K562 (cell line): ENCODE measurements at regions not wholly inside any gene's neighbourhood (a gene's known extent, or its start where the extent isn't known, plus 50 kb on each side); places are given as distances from the start of the nearest gene placed in this dataset.

ENCODE experiments used
- ATAC-seq: fragments of 200-7000 bp; cut with Tn5 transposase; 3 replicates; pipeline ENCODE4 v1.9.1; 2020; ENCODE audit warnings: moderate library complexity
- BruUV-seq: library from RNA; stranded (reverse); fragments of 400-500 nt; replicated peaks from 2 replicates; lab custom pipeline; 2021; lab: Mats Ljungman, UMichigan
- CTCF ChIA-PET: fragments of 300-600 bp; formaldehyde crosslinking; extraction: SDS; loops from one replicate; lab custom pipeline; 2021; ENCODE audit warnings: low intra/inter-chr PET ratio; lab: Yijun Ruan, JAX
- POLR2A ChIA-PET: fragments of 300-600, 350-650 bp; sonication (Branson Sonifier 250); formaldehyde crosslinking; extraction: SDS; loops from one replicate; lab custom pipeline; 2021; ENCODE audit warnings: antibody characterized with exemption, inconsistent platforms; lab: Yijun Ruan, JAX
- DNase-seq, 4 experiments: peaks; one replicate each; pipeline versions ENCODE4 v3.0.0 to v3.0.0-alpha.2; 2011 to 2018; ENCODE audit warnings: low spot score in 3 of 4, mixed read lengths in 3 of 4; ENCODE audit errors: extremely low read depth in 1 of 4
- FAIRE-seq: peaks from 2 replicates; lab custom pipeline; 2011; peaks lifted over from hg19 to GRCh38; lab: Jason Lieb, UNC
- H2AFZ ChIP-seq: 2 replicates; pipeline ENCODE4 v1.6.0; 2011; ENCODE audit warnings: low read depth, low read length, control low read depth, inconsistent platforms
- H3K27ac ChIP-seq: fragments of 200-600 bp; 3 replicates; pipeline ENCODE4 v1.8.0; 2011; ENCODE audit warnings: low read depth, mild to moderate bottlenecking, control low read depth, inconsistent platforms, low read length, moderate library complexity, mixed read lengths; ENCODE audit errors: extremely low read depth
- H3K27me3 ChIP-seq, 2 experiments: fragments of 300-600 bp in 1 of 2; 2 replicates in 1 of 2; 3 replicates in 1 of 2; pipeline versions ENCODE4 v1.6.0 to v1.8.0; 2011; ENCODE audit warnings: inconsistent platforms in 2 of 2, low read length in 2 of 2, mild to moderate bottlenecking in 1 of 2, mixed read lengths in 1 of 2, moderate library complexity in 1 of 2; ENCODE audit not compliant: control insufficient read depth in 2 of 2, insufficient read depth in 2 of 2
- H3K36me3 ChIP-seq: fragments of 300-600 bp; 3 replicates; pipeline ENCODE4 v1.8.0; 2011; ENCODE audit warnings: mild to moderate bottlenecking, low read length, inconsistent platforms; ENCODE audit not compliant: control insufficient read depth, insufficient read depth
- H3K4me1 ChIP-seq, 2 experiments: fragments of 200-600 bp in 1 of 2; replicated peaks in 1 of 2; 2 replicates in 1 of 2; 3 replicates in 1 of 2; pipeline versions ENCODE4 v1.5.1 to v1.8.0; 2011; ENCODE audit warnings: inconsistent platforms in 2 of 2, low read length in 2 of 2, mild to moderate bottlenecking in 1 of 2, mixed read lengths in 1 of 2, moderate library complexity in 1 of 2; ENCODE audit not compliant: control insufficient read depth in 2 of 2, insufficient read depth in 2 of 2
- H3K4me2 ChIP-seq: 2 replicates; pipeline ENCODE4 v1.6.1; 2011; ENCODE audit warnings: low read length, control low read depth, inconsistent platforms, mixed read lengths; ENCODE audit not compliant: insufficient read depth
- H3K4me3 ChIP-seq: fragments of 200-600 bp; sonication (generic), shearing (Covaris generic); 2 replicates; pipeline ENCODE4 v1.5.1; 2016; ENCODE audit warnings: control low read depth, inconsistent platforms
- H3K79me2 ChIP-seq: fragments of 200-600 bp; 3 replicates; pipeline ENCODE4 v1.8.0; 2011; ENCODE audit warnings: low read length, inconsistent platforms; ENCODE audit not compliant: control insufficient read depth, insufficient read depth
- H3K9ac ChIP-seq, 2 experiments: 2 replicates each; pipeline versions ENCODE4 v1.6.0 to v1.6.1; 2011; ENCODE audit warnings: low read depth in 2 of 2, low read length in 2 of 2, control low read depth in 1 of 2, inconsistent platforms in 1 of 2, mild to moderate bottlenecking in 1 of 2, mixed read lengths in 1 of 2; ENCODE audit not compliant: insufficient read depth in 1 of 2
- H3K9me1 ChIP-seq: one replicate; pipeline ENCODE4 v1.6.0; 2011; ENCODE audit warnings: inconsistent platforms, mild to moderate bottlenecking, low read length, moderate library complexity; ENCODE audit not compliant: control insufficient read depth, insufficient read depth
- H3K9me3 ChIP-seq: replicated peaks from 2 replicates; pipeline ENCODE4 v1.5.1; 2011; ENCODE audit warnings: low read depth, low read length, inconsistent platforms; ENCODE audit not compliant: control insufficient read depth, insufficient read depth
- H4K20me1 ChIP-seq: replicated peaks from 2 replicates; pipeline ENCODE4 v1.6.1; 2011; ENCODE audit warnings: low read length, inconsistent platforms, mixed read lengths; ENCODE audit not compliant: control insufficient read depth, insufficient read depth
- ARID1B ChIP-seq: fragments of 450-650 bp; IDR thresholded peaks from 2 replicates; pipeline ENCODE4 v1.6.1; 2016; ENCODE audit warnings: antibody characterized with exemption, mild to moderate bottlenecking, inconsistent platforms
- CCNT2 ChIP-seq: IDR thresholded peaks from 2 replicates; pipeline ENCODE4 v1.6.1; 2011; ENCODE audit warnings: borderline replicate concordance, low read depth, mild to moderate bottlenecking, moderate library complexity, mixed read lengths, low read length; ENCODE audit not compliant: insufficient read length; ENCODE audit errors: extremely low read depth
- CEBPG ChIP-seq, 3 experiments: fragments of 200-800 bp in 1 of 3; sonication (Bioruptor generic) in 1 of 3; sonication (generic) in 1 of 3; formaldehyde crosslinking in 1 of 3; IDR thresholded peaks in 2 of 3; conservative IDR thresholded peaks in 1 of 3; 2 replicates each; pipeline versions ENCODE4 v1.6.1 to v1.8.0; 2016 to 2022; ENCODE audit warnings: missing compliant biosample characterization in 2 of 3, missing genetic modification characterization in 2 of 3, mild to moderate bottlenecking in 1 of 3, missing genetic modification reagents in 1 of 3
- DACH1 ChIP-seq: fragments of 450-650 bp; IDR thresholded peaks from 2 replicates; pipeline ENCODE4 v1.6.1; 2018; ENCODE audit not compliant: partially characterized antibody
- KAT7 ChIP-seq: sonication (generic); formaldehyde crosslinking; IDR thresholded peaks from 2 replicates; pipeline ENCODE4 v1.8.0; 2022; ENCODE audit warnings: missing genetic modification reagents, mild to moderate bottlenecking, borderline replicate concordance
- MECOM ChIP-seq: fragments of 250-450 bp; sonication (Bioruptor Pico); IDR thresholded peaks from 2 replicates; pipeline ENCODE4 v1.8.0; 2022; ENCODE audit warnings: inconsistent platforms
- MXI1 ChIP-seq: IDR thresholded peaks from 2 replicates; pipeline ENCODE4 v1.6.1; 2011; ENCODE audit warnings: low read depth, mild to moderate bottlenecking, improper control_type of control experiment, low read length
- NR1H2 ChIP-seq: sonication (generic); formaldehyde crosslinking; IDR thresholded peaks from 2 replicates; pipeline ENCODE4 v1.4.0; 2020; ENCODE audit warnings: mild to moderate bottlenecking, missing genetic modification reagents
- PCBP2 ChIP-seq: fragments of 200-400 bp; formaldehyde crosslinking; IDR thresholded peaks from 2 replicates; pipeline ENCODE4 v1.6.1; 2018; ENCODE audit warnings: low read length, low read depth, mild to moderate bottlenecking, moderate library complexity; ENCODE audit not compliant: poor library complexity, severe bottlenecking
- PREB ChIP-seq: sonication (generic); formaldehyde crosslinking; IDR thresholded peaks from 2 replicates; pipeline ENCODE4 v1.8.1; 2023; ENCODE audit warnings: mild to moderate bottlenecking, missing genetic modification reagents
- RBM14 ChIP-seq: fragments of 200-400 bp; formaldehyde crosslinking; IDR thresholded peaks from 2 replicates; pipeline ENCODE4 v1.6.1; 2018; ENCODE audit warnings: low read depth, mild to moderate bottlenecking, low read length, moderate library complexity, borderline replicate concordance; ENCODE audit not compliant: insufficient read depth
- RBM34 ChIP-seq: fragments of 200-400 bp; formaldehyde crosslinking; IDR thresholded peaks from 2 replicates; pipeline ENCODE4 v1.6.1; 2018; ENCODE audit warnings: low read length, borderline replicate concordance; ENCODE audit not compliant: insufficient read depth
- RFX5 ChIP-seq: IDR thresholded peaks from 2 replicates; pipeline ENCODE4 v1.6.1; 2011; ENCODE audit warnings: low read depth, mild to moderate bottlenecking, improper control_type of control experiment, low read length
- SAFB ChIP-seq: fragments of 200-400 bp; formaldehyde crosslinking; IDR thresholded peaks from 2 replicates; pipeline ENCODE4 v1.6.1; 2017; ENCODE audit warnings: low read depth, low read length, borderline replicate concordance
- ZBED1 ChIP-seq: IDR thresholded peaks from 2 replicates; pipeline ENCODE4 v1.6.1; 2014
- ZBTB2 ChIP-seq: fragments of 450-650 bp; IDR thresholded peaks from 2 replicates; pipeline ENCODE4 v1.6.1; 2016; ENCODE audit warnings: antibody characterized with exemption
- ZNF785 ChIP-seq: fragments of 250-450 bp; sonication (Bioruptor Pico); IDR thresholded peaks from 2 replicates; pipeline ENCODE4 v1.4.0; 2020; ENCODE audit warnings: mild to moderate bottlenecking
- WGBS: fragments of 100-300 bp; shearing (Covaris generic); methylation state at CpG from one replicate; pipeline ENCODE4 v1.1.6; 2016; ENCODE audit warnings: low coverage, mixed read lengths; ENCODE audit not compliant: insufficient coverage; ENCODE audit errors: missing lambda C conversion rate; 5-methylcytosine and 5-hydroxymethylcytosine counted together
- in situ Hi-C: fragments of 300-500 bp; cut with MboI; formaldehyde crosslinking; loops from 4 replicates; pipeline ENCODE4 v1.15.0; 2018; ENCODE audit warnings: inconsistent platforms, mixed read lengths
- intact Hi-C: fragments of 100-400 bp; cut with micrococcal nuclease; formaldehyde crosslinking; loops from 2 replicates; pipeline ENCODE4 v1.14.2; 2022

- Histone ChIP-seq H3K4me2 (no peak overlapping the region), H3K27ac (no peak overlapping the region), H3K4me1 (peaks cover 2 to 3% of the 10 kb centered on the region in 2 experiments; a peak in 2 of 5 replicates), H3K4me3 (no peak overlapping the region), H3K9me1 (no peaks in the 10 kb centered on the region), H2AFZ (no peak overlapping the region), H3K27me3 (no peaks in the 10 kb centered on the region), H3K9me3 (no peaks in the 10 kb centered on the region), H4K20me1 (no peaks in the 10 kb centered on the region), H3K79me2 (no peaks in the 10 kb centered on the region), H3K9ac (no peak overlapping the region), H3K36me3 (no peaks in the 10 kb centered on the region)
- FAIRE-seq (no peak), DNase-seq (no peak), ATAC-seq (no peak)
- intact Hi-C loops, result no loop called here
- 58% methylated on average over 2 of the region's 3 CpGs for WGBS
- ChIA-PET CTCF (no interaction called here), POLR2A (no interaction called here)
- TF ChIP-seq SAFB, result no peak
- no peak for TF ChIP-seq RFX5
- TF ChIP-seq ZNF785 (CRISPR knock-in tag), result no peak
- TF ChIP-seq RBM34, result no peak
- no peak for TF ChIP-seq PCBP2
- TF ChIP-seq KAT7 (CRISPR knock-in tag), result no peak
- TF ChIP-seq ZBTB2, result no peak
- no peak for TF ChIP-seq PREB (CRISPR knock-in tag)
- TF ChIP-seq NR1H2 (CRISPR knock-in tag), result no peak
- no peak for TF ChIP-seq ZBED1
- no peak for TF ChIP-seq CCNT2
- TF ChIP-seq MECOM (CRISPR knock-in tag), result no peak
- TF ChIP-seq ARID1B, result no peak
- no peak for TF ChIP-seq CEBPG (CRISPR knock-in tag; IDR thresholded peaks at IDR 0.05)
- no peak for TF ChIP-seq CEBPG (tag; conservative IDR thresholded peaks at IDR 0.05 in 1 of 2, IDR thresholded peaks at IDR 0.05 in 1 of 2)
- TF ChIP-seq MXI1, result no peak
- TF ChIP-seq RBM14, result no peak
- TF ChIP-seq DACH1, result no peak
- in situ Hi-C loops, result no loop called here
- BruUV-seq, result no TSS peak
These were observed 149.8 kb upstream of the TBL1X start for GRCh38 chrX:9315086-9315485.
